HG03558 (cell line): ENCODE measurements at regions not wholly inside any gene's neighbourhood (a gene's known extent, or its start where the extent isn't known, plus 50 kb on each side); places are given as distances from the start of the nearest gene placed in this dataset.

Experiments used
- ATAC-seq: cut with Tn5 transposase; IDR thresholded peaks from one replicate; pipeline ENCODE4 v1.9.1; 2021; ENCODE audit warnings: moderate number of reproducible peaks; ENCODE audit not compliant: unreplicated experiment; ENCODE audit errors: extremely low read depth

GRCh38 chr2:9753665-9754531 is 89.4 kb upstream of the TAF1B start:
- no peak for ATAC-seq

- ATAC-seq: no peak
These were observed 88.8 kb upstream of the TAF1B start for GRCh38 chr2:9754532-9754887.

GRCh38 chr2:9755008-9755407 is 88.3 kb upstream of the TAF1B start:
- no peak for ATAC-seq

GRCh38 chr2:9755638-9756037 is 87.6 kb upstream of the TAF1B start:
- no peak for ATAC-seq

- no peak for ATAC-seq
These were observed 86.5 kb upstream of the TAF1B start for GRCh38 chr2:9756692-9757250.

GRCh38 chr2:9757501-9758264 is 85.6 kb upstream of the TAF1B start:
- ATAC-seq: no peak

GRCh38 chr2:9758741-9759140 is 84.5 kb upstream of the TAF1B start:
- no peak for ATAC-seq

GRCh38 chr2:9760069-9760901 is 83.0 kb upstream of the TAF1B start:
- no peak for ATAC-seq

- no peak for ATAC-seq
These were observed 82.4 kb upstream of the TAF1B start for GRCh38 chr2:9760902-9761228.

GRCh38 chr2:9761577-9761976 is 81.7 kb upstream of the TAF1B start:
- ATAC-seq: no peak

GRCh38 chr2:9762164-9762563 is 81.1 kb upstream of the TAF1B start:
- ATAC-seq: no peak

- ATAC-seq: no peak
These were observed 80.3 kb upstream of the TAF1B start for GRCh38 chr2:9762941-9763340.

GRCh38 chr2:9763356-9764152 is 79.7 kb upstream of the TAF1B start:
- ATAC-seq: no peak

- ATAC-seq: no peak
These were observed 79.0 kb upstream of the TAF1B start for GRCh38 chr2:9764153-9764778.

- ATAC-seq: no peak
These were observed 77.4 kb upstream of the TAF1B start for GRCh38 chr2:9765611-9766531.

GRCh38 chr2:9767656-9768281 is 75.5 kb upstream of the TAF1B start:
- ATAC-seq: no peak

- no peak for ATAC-seq
These were observed 74.9 kb upstream of the TAF1B start for GRCh38 chr2:9768388-9768787.
